Erythroblast (primary cell): ENCODE measurements at regions not wholly inside any gene's neighbourhood (a gene's known extent, or its start where the extent isn't known, plus 50 kb on each side); places are given as distances from the start of the nearest gene placed in this dataset.

Experiments used
- GATA1 ChIP-seq: IDR thresholded peaks from 2 replicates; pipeline ENCODE4 v1.6.1; 2011; ENCODE audit warnings: low read depth, mild to moderate bottlenecking, control low read depth, low read length, moderate library complexity
- POLR2A ChIP-seq: IDR thresholded peaks from 2 replicates; pipeline ENCODE4 v1.6.1; 2011; ENCODE audit warnings: mild to moderate bottlenecking, low read length

GRCh38 chr1:118535901-118536300 lies 350.9 kb upstream of the SPAG17 start:
- TF ChIP-seq POLR2A (no peak), GATA1 (no peak)
